ENCODE measurements at regions not wholly inside any gene's neighbourhood (a gene's known extent, or its start where the extent isn't known, plus 50 kb on each side); places are given as distances from the start of the nearest gene placed in this dataset.

DNA sequence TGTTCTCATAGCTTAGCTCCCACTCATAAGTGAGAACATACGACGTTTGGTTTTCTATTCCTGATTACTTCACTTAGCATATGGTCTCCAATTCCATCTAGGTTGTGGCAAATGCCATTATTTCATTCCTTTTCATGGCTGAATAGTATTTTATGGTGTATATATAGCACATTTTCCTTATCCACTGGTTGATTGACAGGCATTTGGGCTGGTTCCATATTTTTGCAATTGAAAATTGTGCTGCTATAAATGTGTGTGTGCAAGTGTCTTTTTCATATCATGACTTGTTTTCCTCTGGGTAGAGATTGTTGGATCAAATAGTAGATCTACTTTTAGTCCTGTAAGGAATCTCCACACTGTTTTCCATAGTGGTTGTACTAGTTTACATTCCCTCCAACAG lies 133.0 kb upstream of the TAB2 start:
- TF ChIP-seq, protein P1, sequence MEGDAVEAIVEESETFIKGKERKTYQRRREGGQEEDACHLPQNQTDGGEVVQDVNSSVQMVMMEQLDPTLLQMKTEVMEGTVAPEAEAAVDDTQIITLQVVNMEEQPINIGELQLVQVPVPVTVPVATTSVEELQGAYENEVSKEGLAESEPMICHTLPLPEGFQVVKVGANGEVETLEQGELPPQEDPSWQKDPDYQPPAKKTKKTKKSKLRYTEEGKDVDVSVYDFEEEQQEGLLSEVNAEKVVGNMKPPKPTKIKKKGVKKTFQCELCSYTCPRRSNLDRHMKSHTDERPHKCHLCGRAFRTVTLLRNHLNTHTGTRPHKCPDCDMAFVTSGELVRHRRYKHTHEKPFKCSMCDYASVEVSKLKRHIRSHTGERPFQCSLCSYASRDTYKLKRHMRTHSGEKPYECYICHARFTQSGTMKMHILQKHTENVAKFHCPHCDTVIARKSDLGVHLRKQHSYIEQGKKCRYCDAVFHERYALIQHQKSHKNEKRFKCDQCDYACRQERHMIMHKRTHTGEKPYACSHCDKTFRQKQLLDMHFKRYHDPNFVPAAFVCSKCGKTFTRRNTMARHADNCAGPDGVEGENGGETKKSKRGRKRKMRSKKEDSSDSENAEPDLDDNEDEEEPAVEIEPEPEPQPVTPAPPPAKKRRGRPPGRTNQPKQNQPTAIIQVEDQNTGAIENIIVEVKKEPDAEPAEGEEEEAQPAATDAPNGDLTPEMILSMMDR (IDR thresholded peaks at IDR 0.05) = no peak
- TF ChIP-seq POLR2A (IDR thresholded peaks at IDR 0.05) = no peak

Measured in adrenal gland (tissue), 5 donors.